ENCODE measurements at regions not wholly inside any gene's neighbourhood (a gene's known extent, or its start where the extent isn't known, plus 50 kb on each side); places are given as distances from the start of the nearest gene placed in this dataset.

GRCh38 chr1:190736971-190737590, 259.4 kb upstream of the BRINP3 start:
- TF ChIP-seq, protein P1, sequence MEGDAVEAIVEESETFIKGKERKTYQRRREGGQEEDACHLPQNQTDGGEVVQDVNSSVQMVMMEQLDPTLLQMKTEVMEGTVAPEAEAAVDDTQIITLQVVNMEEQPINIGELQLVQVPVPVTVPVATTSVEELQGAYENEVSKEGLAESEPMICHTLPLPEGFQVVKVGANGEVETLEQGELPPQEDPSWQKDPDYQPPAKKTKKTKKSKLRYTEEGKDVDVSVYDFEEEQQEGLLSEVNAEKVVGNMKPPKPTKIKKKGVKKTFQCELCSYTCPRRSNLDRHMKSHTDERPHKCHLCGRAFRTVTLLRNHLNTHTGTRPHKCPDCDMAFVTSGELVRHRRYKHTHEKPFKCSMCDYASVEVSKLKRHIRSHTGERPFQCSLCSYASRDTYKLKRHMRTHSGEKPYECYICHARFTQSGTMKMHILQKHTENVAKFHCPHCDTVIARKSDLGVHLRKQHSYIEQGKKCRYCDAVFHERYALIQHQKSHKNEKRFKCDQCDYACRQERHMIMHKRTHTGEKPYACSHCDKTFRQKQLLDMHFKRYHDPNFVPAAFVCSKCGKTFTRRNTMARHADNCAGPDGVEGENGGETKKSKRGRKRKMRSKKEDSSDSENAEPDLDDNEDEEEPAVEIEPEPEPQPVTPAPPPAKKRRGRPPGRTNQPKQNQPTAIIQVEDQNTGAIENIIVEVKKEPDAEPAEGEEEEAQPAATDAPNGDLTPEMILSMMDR (conservative IDR thresholded peaks at IDR 0.05; ENCODE audit: low read length) = no peak
- TF ChIP-seq EZH2phosphoT487 (IDR thresholded peaks at IDR 0.05; ENCODE audit: borderline replicate concordance, low read depth, low read length) = no peak

Data from OCI-LY7 (cell line).